HCT116 (cell line): ENCODE measurements at regions not wholly inside any gene's neighbourhood (a gene's known extent, or its start where the extent isn't known, plus 50 kb on each side); places are given as distances from the start of the nearest gene placed in this dataset.

Source experiments
- ATAC-seq: fragments of 200-7000 bp; cut with Tn5 transposase; 2 replicates; pipeline ENCODE4 v1.9.1; 2020; ENCODE audit warnings: mild to moderate bottlenecking, moderate library complexity
- BruUV-seq: library from RNA; stranded (reverse); fragments of 400-500 nt; replicated peaks from 2 replicates; lab custom pipeline; 2021; lab: Mats Ljungman, UMichigan
- CTCF ChIA-PET: fragments of 300-600 bp; sonication (Branson Sonifier 250); formaldehyde crosslinking; loops from one replicate; lab custom pipeline; 2021; ENCODE audit warnings: antibody characterized with exemption; lab: Charles Lee
- POLR2A ChIA-PET: fragments of 300-600, 350-600 bp; sonication (Branson Sonifier 250); formaldehyde crosslinking; loops from one replicate; lab custom pipeline; 2021; ENCODE audit warnings: antibody characterized with exemption; lab: Charles Lee
- RAD21 ChIA-PET, 2 experiments: fragments of 300-600 bp; sonication (Branson Sonifier 250); formaldehyde crosslinking; loops; one replicate each; lab custom pipeline; 2023; ENCODE audit warnings: low total read pairs in 2 of 2; ENCODE audit not compliant: uncharacterized antibody in 2 of 2, unreplicated experiment in 2 of 2, low non-redundant PET in 1 of 2; lab: Charles Lee
- DNase-seq: peaks from one replicate; pipeline ENCODE4 v3.0.0-alpha.2; 2010; ENCODE audit warnings: low read depth, low spot score
- H2AFZ ChIP-seq: fragments of 200-600 bp; shearing (Covaris generic), sonication (generic); 2 replicates; pipeline ENCODE4 v1.6.1; 2017; ENCODE audit warnings: low read depth, mixed run types, mixed read lengths, antibody characterized with exemption, low read length; ENCODE audit not compliant: poor library complexity, severe bottlenecking
- H3K27ac ChIP-seq: 2 replicates; pipeline ENCODE4 v1.5.1; 2012; ENCODE audit warnings: low read depth, low read length
- H3K27me3 ChIP-seq: fragments of 200-600 bp; sonication (generic); 2 replicates; pipeline ENCODE4 v1.6.1; 2016; ENCODE audit warnings: mixed run types, low read length, mixed read lengths; ENCODE audit not compliant: insufficient read depth
- H3K36me3 ChIP-seq, 2 experiments: fragments of 200-500 bp in 1 of 2; fragments of 200-600 bp in 1 of 2; sonication (Bioruptor generic) in 1 of 2; sonication (generic) in 1 of 2; 2 replicates each; pipeline versions ENCODE4 v1.5.1 to v1.6.1; 2014 to 2016; ENCODE audit warnings: low read length in 2 of 2, inconsistent platforms in 1 of 2, mixed read lengths in 1 of 2, mixed run types in 1 of 2; ENCODE audit not compliant: insufficient read depth in 2 of 2, control insufficient read depth in 1 of 2
- H3K4me1 ChIP-seq, 2 experiments: fragments of 200-600 bp in 1 of 2; sonication (generic) in 1 of 2; 2 replicates each; pipeline versions ENCODE4 v1.5.1 to v1.6.1; 2012 to 2017; ENCODE audit warnings: low read length in 2 of 2, inconsistent platforms in 1 of 2, mild to moderate bottlenecking in 1 of 2, mixed read lengths in 1 of 2, mixed run types in 1 of 2, moderate library complexity in 1 of 2; ENCODE audit not compliant: insufficient read depth in 2 of 2, control insufficient read depth in 1 of 2
- H3K4me2 ChIP-seq: fragments of 200-600 bp; sonication (generic); 2 replicates; pipeline ENCODE4 v1.6.1; 2017; ENCODE audit warnings: mixed run types, low read length, mixed read lengths
- H3K4me3 ChIP-seq, 2 experiments: fragments of 200-600 bp in 1 of 2; sonication (generic) in 1 of 2; replicated peaks in 1 of 2; 2 replicates each; pipeline ENCODE4 v1.5.1; 2011 to 2016; ENCODE audit warnings: low read length in 2 of 2, control low read depth in 1 of 2, low read depth in 1 of 2, mild to moderate bottlenecking in 1 of 2, mixed read lengths in 1 of 2, mixed run types in 1 of 2
- H3K79me2 ChIP-seq: fragments of 200-600 bp; sonication (generic); 2 replicates; pipeline ENCODE4 v1.6.1; 2017; ENCODE audit warnings: mild to moderate bottlenecking, mixed run types, low read length, moderate library complexity, mixed read lengths; ENCODE audit not compliant: insufficient read depth
- H3K9ac ChIP-seq: fragments of 200-600 bp; sonication (generic); 2 replicates; pipeline ENCODE4 v1.6.1; 2016; ENCODE audit warnings: low read length, mixed read lengths
- H3K9me2 ChIP-seq: fragments of 200-600 bp; sonication (generic), shearing (Covaris generic); 2 replicates; pipeline ENCODE4 v1.6.1; 2017; ENCODE audit warnings: mixed run types, mild to moderate bottlenecking, moderate library complexity; ENCODE audit not compliant: insufficient read depth
- H3K9me3 ChIP-seq, 2 experiments: fragments of 200-500 bp in 1 of 2; fragments of 200-600 bp in 1 of 2; sonication (Bioruptor generic) in 1 of 2; sonication (generic) in 1 of 2; 2 replicates each; pipeline ENCODE4 v1.6.1; 2014 to 2017; ENCODE audit warnings: low read length in 2 of 2, mixed read lengths in 2 of 2, inconsistent platforms in 1 of 2, low read depth in 1 of 2, mild to moderate bottlenecking in 1 of 2, mixed run types in 1 of 2, moderate library complexity in 1 of 2; ENCODE audit not compliant: control insufficient read depth in 1 of 2, insufficient read depth in 1 of 2
- H4K20me1 ChIP-seq: fragments of 200-600 bp; sonication (generic), shearing (Covaris generic); 2 replicates; pipeline ENCODE4 v1.6.1; 2017; ENCODE audit warnings: mixed run types, mild to moderate bottlenecking, moderate library complexity; ENCODE audit not compliant: insufficient read depth
- CBX3 ChIP-seq: IDR thresholded peaks from 2 replicates; pipeline ENCODE4 v1.6.1; 2012; ENCODE audit warnings: low read depth
- CEBPB ChIP-seq: IDR thresholded peaks from 2 replicates; pipeline ENCODE4 v1.6.1; 2012; ENCODE audit warnings: low read depth
- EGR1 ChIP-seq: IDR thresholded peaks from 2 replicates; pipeline ENCODE4 v1.6.1; 2012; ENCODE audit warnings: low read depth
- EZH2phosphoT487 ChIP-seq: fragments of 200-600 bp; IDR thresholded peaks from 2 replicates; pipeline ENCODE4 v1.6.1; 2018; ENCODE audit warnings: antibody characterized with exemption, borderline replicate concordance
- FOSL1 ChIP-seq: IDR thresholded peaks from 2 replicates; pipeline ENCODE4 v1.6.1; 2012; ENCODE audit warnings: low read depth
- POLR2A ChIP-seq: IDR thresholded peaks from 2 replicates; pipeline ENCODE4 v1.7.0; 2011; ENCODE audit warnings: borderline replicate concordance; ENCODE audit not compliant: insufficient read depth, insufficient read length; ENCODE audit errors: extremely low read depth
- POLR2AphosphoS5 ChIP-seq: IDR thresholded peaks from 2 replicates; pipeline ENCODE4 v1.6.1; 2011; ENCODE audit warnings: mild to moderate bottlenecking, low read depth, low read length, moderate library complexity
- RAD21 ChIP-seq: IDR thresholded peaks from 2 replicates; pipeline ENCODE4 v1.6.1; 2012; ENCODE audit warnings: low read depth, mild to moderate bottlenecking
- SIN3A ChIP-seq: IDR thresholded peaks from 2 replicates; pipeline ENCODE4 v1.6.1; 2012; ENCODE audit warnings: low read depth
- TCF7L2 ChIP-seq: IDR thresholded peaks from 2 replicates; pipeline ENCODE4 v1.7.0; 2011; ENCODE audit warnings: borderline replicate concordance, inconsistent platforms; ENCODE audit not compliant: insufficient read depth, insufficient read length; ENCODE audit errors: extremely low read depth
- YY1 ChIP-seq: IDR thresholded peaks from 2 replicates; pipeline ENCODE4 v1.6.1; 2011; ENCODE audit warnings: low read length, low read depth, moderate library complexity, mild to moderate bottlenecking; ENCODE audit not compliant: insufficient replicate concordance; ENCODE audit errors: extremely low read depth
- ZFX ChIP-seq: fragments of 450-650 bp; IDR thresholded peaks from 2 replicates; pipeline ENCODE4 v1.6.1; 2017
- ZNF274 ChIP-seq: fragments of 200-500 bp; sonication (Bioruptor generic); IDR thresholded peaks from 2 replicates; pipeline ENCODE4 v1.6.1; 2014; ENCODE audit warnings: mild to moderate bottlenecking, low read depth, low read length, inconsistent platforms
- intact Hi-C: fragments of 100-400 bp; cut with micrococcal nuclease; formaldehyde crosslinking; loops from 2 replicates; pipeline ENCODE4 v1.10.0; 2022
- TF ChIP-seq, protein P1 (sequence below): IDR thresholded peaks from 2 replicates; pipeline ENCODE4 v1.6.1; 2011; ENCODE audit warnings: mild to moderate bottlenecking, low read length, moderate library complexity; ENCODE audit not compliant: insufficient replicate concordance; ENCODE audit errors: extremely low read depth

GRCh38 chr13:38017320-38017719, 147.7 kb upstream of the TRPC4 start:
- H3K27me3 ChIP-seq, result no peaks in the 10 kb centered on the region
- no peaks in the 10 kb centered on the region for H3K4me1 ChIP-seq
- peaks cover 11 to 23% of the 10 kb centered on the region in 2 experiments; a peak in 3 of 4 replicates for H3K9me3 ChIP-seq
- intact Hi-C loops, result no loop called here
- no peak overlapping the region for H2AFZ ChIP-seq
- ChIA-PET CTCF (no interaction called here), POLR2A (no interaction called here), RAD21 (no interaction called here)
- H3K27ac ChIP-seq, result no peak overlapping the region
- BruUV-seq, result no TSS peak
- no peak overlapping the region for H3K4me2 ChIP-seq
- ATAC-seq, result no peak
- DNase-seq, result no peak
- no peaks in the 10 kb centered on the region for H4K20me1 ChIP-seq
- no peak overlapping the region for H3K4me3 ChIP-seq
- TF ChIP-seq ZFX (no peak), TCF7L2 (no peak), SIN3A (no peak), POLR2A (no peak), CEBPB (no peak), FOSL1 (no peak)
- TF ChIP-seq, protein P1, sequence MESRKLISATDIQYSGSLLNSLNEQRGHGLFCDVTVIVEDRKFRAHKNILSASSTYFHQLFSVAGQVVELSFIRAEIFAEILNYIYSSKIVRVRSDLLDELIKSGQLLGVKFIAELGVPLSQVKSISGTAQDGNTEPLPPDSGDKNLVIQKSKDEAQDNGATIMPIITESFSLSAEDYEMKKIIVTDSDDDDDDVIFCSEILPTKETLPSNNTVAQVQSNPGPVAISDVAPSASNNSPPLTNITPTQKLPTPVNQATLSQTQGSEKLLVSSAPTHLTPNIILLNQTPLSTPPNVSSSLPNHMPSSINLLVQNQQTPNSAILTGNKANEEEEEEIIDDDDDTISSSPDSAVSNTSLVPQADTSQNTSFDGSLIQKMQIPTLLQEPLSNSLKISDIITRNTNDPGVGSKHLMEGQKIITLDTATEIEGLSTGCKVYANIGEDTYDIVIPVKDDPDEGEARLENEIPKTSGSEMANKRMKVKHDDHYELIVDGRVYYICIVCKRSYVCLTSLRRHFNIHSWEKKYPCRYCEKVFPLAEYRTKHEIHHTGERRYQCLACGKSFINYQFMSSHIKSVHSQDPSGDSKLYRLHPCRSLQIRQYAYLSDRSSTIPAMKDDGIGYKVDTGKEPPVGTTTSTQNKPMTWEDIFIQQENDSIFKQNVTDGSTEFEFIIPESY, result no peak
- no peaks in the 10 kb centered on the region for H3K36me3 ChIP-seq
- no peaks in the 10 kb centered on the region for H3K9me2 ChIP-seq
- H3K79me2 ChIP-seq, result no peaks in the 10 kb centered on the region
- H3K9ac ChIP-seq, result no peak overlapping the region

DNA sequence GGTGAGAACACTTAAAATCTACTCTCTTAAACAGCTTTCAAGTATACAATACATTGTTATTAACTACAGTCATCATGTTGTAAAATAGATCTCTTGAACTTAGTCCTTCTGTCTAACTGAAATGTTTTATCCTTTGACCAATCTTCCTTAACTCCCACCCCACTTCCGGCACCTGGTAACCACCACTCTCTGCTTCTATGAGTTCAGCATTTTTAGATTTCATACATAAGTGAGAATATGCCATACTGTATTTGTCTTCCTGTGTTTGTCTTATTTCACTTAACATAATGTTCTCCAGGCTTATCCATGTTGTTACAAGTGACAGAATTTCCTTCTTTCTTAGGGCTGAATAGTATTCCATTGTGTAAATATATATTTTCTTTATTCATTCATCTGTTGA, 144.1 kb upstream of the TRPC4 start:
- H3K27ac ChIP-seq, result no peak overlapping the region
- H3K9me2 ChIP-seq, result no peaks in the 10 kb centered on the region
- H3K36me3 ChIP-seq, result no peaks in the 10 kb centered on the region
- ChIA-PET CTCF (no interaction called here), RAD21 (no interaction called here), POLR2A (no interaction called here)
- ATAC-seq, result no peak
- H4K20me1 ChIP-seq, result no peaks in the 10 kb centered on the region
- no TSS peak for BruUV-seq
- H3K27me3 ChIP-seq, result no peaks in the 10 kb centered on the region
- H3K9ac ChIP-seq, result no peak overlapping the region
- no peak overlapping the region for H3K4me3 ChIP-seq
- no peak overlapping the region for H2AFZ ChIP-seq
- no peak overlapping the region for H3K4me2 ChIP-seq
- intact Hi-C loops, result no loop called here
- peaks cover 9 to 16% of the 10 kb centered on the region in 2 experiments for H3K9me3 ChIP-seq
- H3K4me1 ChIP-seq, result no peaks in the 10 kb centered on the region
- H3K79me2 ChIP-seq, result no peaks in the 10 kb centered on the region
- DNase-seq, result no peak
- TF ChIP-seq EGR1, result no peak
- no peak for TF ChIP-seq EZH2phosphoT487
- no peak for TF ChIP-seq POLR2AphosphoS5
- TF ChIP-seq CEBPB, result no peak
- no peak for TF ChIP-seq ZNF274
- TF ChIP-seq TCF7L2, result no peak
- no peak for TF ChIP-seq RAD21
- no peak for TF ChIP-seq CBX3
- TF ChIP-seq YY1, result no peak
